H1 (cell line): ENCODE measurements at regions not wholly inside any gene's neighbourhood (a gene's known extent, or its start where the extent isn't known, plus 50 kb on each side); places are given as distances from the start of the nearest gene placed in this dataset.

Source experiments
- CTCF ChIA-PET: fragments of 300-600 bp; sonication (Branson Sonifier 250); formaldehyde crosslinking; loops from one replicate; lab custom pipeline; 2021; ENCODE audit not compliant: partially characterized antibody; lab: Charles Lee
- POLR2A ChIA-PET: fragments of 300-600 bp; sonication (Branson Sonifier 250); formaldehyde crosslinking; loops from one replicate; lab custom pipeline; 2021; ENCODE audit warnings: inconsistent platforms; ENCODE audit not compliant: partially characterized antibody; lab: Charles Lee
- DNase-seq, 2 experiments: peaks; one replicate each; pipeline versions ENCODE4 v3.0.0 to v3.0.0-alpha.2; 2010 to 2022; ENCODE audit warnings: low spot score in 2 of 2, low read depth in 1 of 2, mixed read lengths in 1 of 2
- FAIRE-seq: peaks from 2 replicates; lab custom pipeline; 2011; peaks lifted over from hg19 to GRCh38; lab: Jason Lieb, UNC
- H2AFZ ChIP-seq: 2 replicates; pipeline ENCODE4 v1.8.1; 2012; ENCODE audit warnings: low read length, inconsistent platforms
- H2AK5ac ChIP-seq: 2 replicates; pipeline ENCODE4 v1.6.1; 2013; ENCODE audit warnings: low read depth, low read length
- H2BK120ac ChIP-seq: replicated peaks from 2 replicates; pipeline ENCODE3; 2013; ENCODE audit warnings: low read depth, low read length, inconsistent platforms
- H2BK12ac ChIP-seq: 2 replicates; pipeline ENCODE4 v1.6.1; 2013; ENCODE audit warnings: low read depth, low read length
- H2BK15ac ChIP-seq: 2 replicates; pipeline ENCODE4 v1.6.1; 2013; ENCODE audit warnings: low read length
- H2BK20ac ChIP-seq: 2 replicates; pipeline ENCODE4 v1.6.1; 2013; ENCODE audit warnings: low read length
- H2BK5ac ChIP-seq: 2 replicates; pipeline ENCODE4 v1.6.1; 2013; ENCODE audit warnings: low read depth, low read length
- H3K14ac ChIP-seq: 2 replicates; pipeline ENCODE4 v1.6.1; 2013; ENCODE audit warnings: inconsistent platforms; ENCODE audit not compliant: insufficient read length
- H3K18ac ChIP-seq: 2 replicates; pipeline ENCODE4 v1.6.1; 2013; ENCODE audit warnings: low read length; ENCODE audit errors: extremely low read depth
- H3K23ac ChIP-seq: 2 replicates; pipeline ENCODE4 v1.6.1; 2013; ENCODE audit warnings: inconsistent platforms; ENCODE audit not compliant: insufficient read length
- H3K23me2 ChIP-seq: 2 replicates; pipeline ENCODE4 v1.6.1; 2013; ENCODE audit warnings: low read depth, low read length
- H3K27ac ChIP-seq: 2 replicates; pipeline ENCODE4 v1.6.1; 2011; ENCODE audit warnings: low read depth, low read length, inconsistent platforms
- H3K27me3 ChIP-seq, 4 experiments: replicated peaks in 1 of 4; 1 replicate in 1 of 4; 2 replicates in 3 of 4; pipeline versions ENCODE4 v1.6.1 to v1.8.1; 2011 to 2013; ENCODE audit warnings: low read length in 3 of 4, mild to moderate bottlenecking in 3 of 4, inconsistent platforms in 2 of 4, mixed read lengths in 2 of 4, moderate library complexity in 1 of 4; ENCODE audit not compliant: control insufficient read depth in 3 of 4, insufficient read depth in 3 of 4; ENCODE audit errors: extremely low read depth in 1 of 4
- H3K36me3 ChIP-seq, 4 experiments: 2 replicates each; pipeline versions ENCODE4 v1.6.1 to v1.8.1; 2011 to 2013; ENCODE audit warnings: mild to moderate bottlenecking in 4 of 4, low read length in 3 of 4, moderate library complexity in 2 of 4, control low read depth in 1 of 4, inconsistent platforms in 1 of 4; ENCODE audit not compliant: insufficient read depth in 4 of 4, control insufficient read depth in 2 of 4
- H3K4ac ChIP-seq: replicated peaks from 2 replicates; pipeline ENCODE3; 2013; ENCODE audit warnings: low read length, low read depth, mixed read lengths, inconsistent platforms; ENCODE audit not compliant: insufficient read length
- H3K4me1 ChIP-seq, 4 experiments: replicated peaks in 1 of 4; 1 replicate in 1 of 4; 2 replicates in 3 of 4; pipeline versions ENCODE4 v1.6.1 to v1.8.1; 2011 to 2013; ENCODE audit warnings: low read length in 3 of 4, inconsistent platforms in 2 of 4, mixed read lengths in 1 of 4; ENCODE audit not compliant: insufficient read depth in 4 of 4, control insufficient read depth in 3 of 4
- H3K4me2 ChIP-seq, 2 experiments: 2 replicates each; pipeline versions ENCODE4 v1.6.1 to v1.8.1; 2011 to 2013; ENCODE audit warnings: low read depth in 2 of 2, low read length in 2 of 2, control low read depth in 1 of 2, inconsistent platforms in 1 of 2, mild to moderate bottlenecking in 1 of 2; ENCODE audit not compliant: insufficient read depth in 1 of 2
- H3K4me3 ChIP-seq, 4 experiments: fragments of 200-600, 300-600 bp in 1 of 4; sonication (generic), shearing (Covaris generic), sonication (Bioruptor Twin) in 1 of 4; 2 replicates each; pipeline versions ENCODE4 v1.5.1 to v1.8.1; 2011 to 2016; ENCODE audit warnings: low read length in 4 of 4, low read depth in 3 of 4, control low read depth in 2 of 4, inconsistent platforms in 2 of 4, mild to moderate bottlenecking in 2 of 4, mixed read lengths in 1 of 4, moderate library complexity in 1 of 4; ENCODE audit not compliant: insufficient read depth in 2 of 4; ENCODE audit errors: extremely low read depth in 1 of 4
- H3K56ac ChIP-seq: replicated peaks from 2 replicates; pipeline ENCODE3; 2013; ENCODE audit warnings: low read depth, mild to moderate bottlenecking, mixed read lengths, low read length, inconsistent platforms; ENCODE audit not compliant: insufficient read length
- H3K79me1 ChIP-seq: 2 replicates; pipeline ENCODE4 v1.6.1; 2013; ENCODE audit warnings: low read depth, low read length, control low read depth
- H3K79me2 ChIP-seq, 2 experiments: 2 replicates each; pipeline versions ENCODE4 v1.6.1 to v1.8.1; 2012 to 2013; ENCODE audit warnings: low read length in 2 of 2, mild to moderate bottlenecking in 2 of 2, inconsistent platforms in 1 of 2; ENCODE audit not compliant: insufficient read depth in 2 of 2, control insufficient read depth in 1 of 2
- H3K9ac ChIP-seq, 4 experiments: replicated peaks in 1 of 4; 1 replicate in 1 of 4; 2 replicates in 3 of 4; pipeline versions ENCODE4 v1.6.1 to v1.8.1; 2011 to 2013; ENCODE audit warnings: low read depth in 3 of 4, low read length in 3 of 4, control low read depth in 2 of 4, mild to moderate bottlenecking in 2 of 4, moderate library complexity in 2 of 4, inconsistent platforms in 1 of 4; ENCODE audit errors: extremely low read depth in 1 of 4
- H3K9me3 ChIP-seq, 2 experiments: 2 replicates each; pipeline versions ENCODE4 v1.6.1 to v1.8.1; 2012 to 2013; ENCODE audit warnings: mild to moderate bottlenecking in 2 of 2, moderate library complexity in 2 of 2, control low read depth in 1 of 2, inconsistent platforms in 1 of 2, low read depth in 1 of 2, low read length in 1 of 2, mixed read lengths in 1 of 2; ENCODE audit not compliant: insufficient read depth in 2 of 2
- H4K20me1 ChIP-seq, 2 experiments: replicated peaks in 1 of 2; 2 replicates each; pipeline versions ENCODE3 to v1.8.1; 2011 to 2013; ENCODE audit warnings: inconsistent platforms in 2 of 2, low read length in 2 of 2, mild to moderate bottlenecking in 1 of 2; ENCODE audit not compliant: insufficient read depth in 2 of 2, control insufficient read depth in 1 of 2
- H4K5ac ChIP-seq: 2 replicates; pipeline ENCODE4 v1.6.1; 2013; ENCODE audit warnings: low read length, low read depth, mixed read lengths, inconsistent platforms; ENCODE audit not compliant: insufficient read length
- H4K8ac ChIP-seq: 2 replicates; pipeline ENCODE4 v1.8.0; 2013; ENCODE audit warnings: mild to moderate bottlenecking, moderate library complexity, low read length, inconsistent platforms; ENCODE audit not compliant: insufficient read depth; ENCODE audit errors: extremely low read depth
- H4K91ac ChIP-seq: replicated peaks from 2 replicates; pipeline ENCODE3; 2013; ENCODE audit warnings: low read length, mixed read lengths, inconsistent platforms; ENCODE audit not compliant: insufficient read length
- CBX8 ChIP-seq: fragments of 300-800, 300-1000 bp; sonication (generic); IDR thresholded peaks from 2 replicates; pipeline ENCODE4 v1.7.1; 2016; ENCODE audit warnings: low read depth, low read length, borderline replicate concordance
- GABPA ChIP-seq: IDR thresholded peaks from 2 replicates; pipeline ENCODE4 v1.6.1; 2011; ENCODE audit warnings: mild to moderate bottlenecking, low read length, moderate library complexity, borderline replicate concordance; ENCODE audit not compliant: insufficient read depth
- JUN ChIP-seq: IDR thresholded peaks from 2 replicates; pipeline ENCODE4 v1.6.1; 2011; ENCODE audit warnings: low read depth, mild to moderate bottlenecking, improper control_type of control experiment, low read length
- MAFK ChIP-seq: IDR thresholded peaks from 2 replicates; pipeline ENCODE4 v1.6.1; 2012; ENCODE audit warnings: low read depth, mild to moderate bottlenecking, improper control_type of control experiment, low read length
- NANOG ChIP-seq: IDR thresholded peaks from 2 replicates; pipeline ENCODE4 v1.6.1; 2011; ENCODE audit warnings: low read length, low read depth, mild to moderate bottlenecking, inconsistent platforms; ENCODE audit not compliant: insufficient read depth, poor library complexity, severe bottlenecking
- RAD21 ChIP-seq, 2 experiments: IDR thresholded peaks in 1 of 2; conservative IDR thresholded peaks in 1 of 2; 2 replicates each; pipeline ENCODE4 v1.6.1; 2011; ENCODE audit warnings: low read depth in 2 of 2, low read length in 2 of 2, improper control_type of control experiment in 1 of 2, inconsistent platforms in 1 of 2, mild to moderate bottlenecking in 1 of 2, moderate library complexity in 1 of 2
- RNF2 ChIP-seq: fragments of 200-900, 300-1000 bp; sonication (generic); IDR thresholded peaks from 2 replicates; pipeline ENCODE4 v1.7.1; 2016; ENCODE audit warnings: borderline replicate concordance, low read depth, mild to moderate bottlenecking, antibody characterized with exemption, low read length; ENCODE audit not compliant: poor library complexity, severe bottlenecking; ENCODE audit errors: missing control alignments
- SRF ChIP-seq: IDR thresholded peaks from 2 replicates; pipeline ENCODE4 v1.6.1; 2011; ENCODE audit warnings: mild to moderate bottlenecking, low read depth, low read length, moderate library complexity
- SUZ12 ChIP-seq: fragments of 200-600 bp; sonication (generic); IDR thresholded peaks from 2 replicates; pipeline ENCODE4 v1.6.1; 2012; ENCODE audit warnings: mild to moderate bottlenecking, inconsistent platforms, low read length, moderate library complexity, mixed read lengths
- TAF7 ChIP-seq: optimal IDR thresholded peaks from 2 replicates; pipeline ENCODE3; 2011; ENCODE audit warnings: low read depth, mild to moderate bottlenecking, inconsistent platforms, low read length, moderate library complexity, borderline replicate concordance
- TEAD4 ChIP-seq: IDR thresholded peaks from 2 replicates; pipeline ENCODE4 v1.6.1; 2012; ENCODE audit warnings: low read depth, low read length, inconsistent platforms, mixed read lengths
- USF2 ChIP-seq: IDR thresholded peaks from 2 replicates; pipeline ENCODE4 v1.6.1; 2011; ENCODE audit warnings: low read length, improper control_type of control experiment
- ZNF274 ChIP-seq: IDR thresholded peaks from 2 replicates; pipeline ENCODE4 v1.7.0; 2012; ENCODE audit warnings: low read length, borderline replicate concordance; ENCODE audit errors: extremely low read depth
- WGBS, 2 experiments: shearing (Covaris generic) in 1 of 2; methylation state at CpG; one replicate each; pipeline versions ENCODE4 v1.1.6 to v1.1.7; 2013 to 2015; ENCODE audit warnings: low lambda C conversion rate in 2 of 2, mixed read lengths in 2 of 2, inconsistent platforms in 1 of 2, low coverage in 1 of 2, missing lambda C conversion rate in 1 of 2; ENCODE audit not compliant: insufficient replicate concordance in 2 of 2, insufficient coverage in 1 of 2, insufficient read length in 1 of 2; ENCODE audit errors: extremely low coverage in 1 of 2, missing lambda C conversion rate in 1 of 2; 5-methylcytosine and 5-hydroxymethylcytosine counted together

GRCh38 chr5:39702928-39703327 lies 278.1 kb upstream of the DAB2 start:
- Histone ChIP-seq H2BK12ac (no peak overlapping the region), H3K18ac (no peak overlapping the region), H2AK5ac (no peak overlapping the region), H2AFZ (no peak overlapping the region), H3K4ac (no peak overlapping the region), H3K36me3 (no peaks in the 10 kb centered on the region), H3K9ac (no peak overlapping the region), H3K27me3 (no peaks in the 10 kb centered on the region), H4K20me1 (no peaks in the 10 kb centered on the region), H4K8ac (no peak overlapping the region), H3K9me3 (no peaks in the 10 kb centered on the region), H4K5ac (no peak overlapping the region), H3K23me2 (no peaks in the 10 kb centered on the region), H2BK5ac (no peak overlapping the region), H3K4me2 (no peak overlapping the region), H2BK120ac (no peak overlapping the region), H3K79me2 (no peaks in the 10 kb centered on the region), H3K56ac (no peak overlapping the region), H3K14ac (no peak overlapping the region), H3K23ac (no peak overlapping the region), H3K4me1 (no peaks in the 10 kb centered on the region), H3K27ac (no peak overlapping the region), H3K79me1 (no peaks in the 10 kb centered on the region), H3K4me3 (no peak overlapping the region), H4K91ac (no peak overlapping the region), H2BK15ac (no peak overlapping the region), H2BK20ac (no peak overlapping the region)
- ChIA-PET POLR2A (no interaction called here), CTCF (interaction anchor here (1.0 to 1.2 kb wide), 3 partner anchors 11 to 13 kb away, joined by 3 to 4 read pairs (median 3); no protein-coding TSS in a partner anchor)
- 98% methylated on average over 3 of the region's 3 CpGs; no CpG with 5 or more reads in 1 of the 2 experiments for WGBS, 2 experiments
- FAIRE-seq: no peak
- DNase-seq: no peak
- TF ChIP-seq RNF2 (no peak), TAF7 (no peak), RAD21 (IDR thresholded peaks at IDR 0.05 in 1 of 2, conservative IDR thresholded peaks at IDR 0.05 in 1 of 2; ENCODE audit: low read depth in 2 of 2, low read length in 2 of 2) (no peak), JUN (no peak), MAFK (no peak), SUZ12 (no peak), TEAD4 (no peak), NANOG (no peak), USF2 (no peak), GABPA (no peak), CBX8 (no peak), ZNF274 (no peak), SRF (no peak)
